GM21526 (cell line): ENCODE measurements at regions not wholly inside any gene's neighbourhood (a gene's known extent, or its start where the extent isn't known, plus 50 kb on each side); places are given as distances from the start of the nearest gene placed in this dataset.
A peak's percentile ranks its signal among the peaks of the same experiment; 100 is the strongest.
"Not testable (repeated sequence)": the region's sequence is repeated elsewhere in the genome, so short reads cannot be mapped to it uniquely, and the experiment has no call there.

Experiments used
- ATAC-seq: cut with Tn5 transposase; IDR thresholded peaks from one replicate; pipeline ENCODE4 v1.9.1; 2021; ENCODE audit warnings: moderate library complexity; ENCODE audit not compliant: unreplicated experiment, low FRiP score

DNA sequence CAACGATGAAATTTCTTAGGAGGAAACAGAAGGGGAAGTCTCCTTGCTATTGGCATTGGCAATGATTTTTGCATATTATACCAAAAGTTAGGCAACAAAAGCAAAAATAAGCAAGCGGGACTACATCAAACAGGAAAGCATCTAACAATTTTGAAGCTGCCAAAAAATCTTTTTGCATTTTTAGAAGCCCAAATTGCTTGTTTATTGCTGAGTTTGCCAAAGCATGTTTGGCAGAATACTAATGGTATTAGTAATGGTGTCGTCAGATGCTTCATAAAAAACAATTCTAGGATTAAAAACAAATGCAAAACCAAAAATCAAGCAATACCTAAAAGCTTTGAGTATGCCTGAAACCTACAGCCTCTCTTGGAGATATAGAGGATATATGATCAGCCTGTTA is 80.0 kb downstream of the GALR1 start:
- no peak for ATAC-seq

DNA sequence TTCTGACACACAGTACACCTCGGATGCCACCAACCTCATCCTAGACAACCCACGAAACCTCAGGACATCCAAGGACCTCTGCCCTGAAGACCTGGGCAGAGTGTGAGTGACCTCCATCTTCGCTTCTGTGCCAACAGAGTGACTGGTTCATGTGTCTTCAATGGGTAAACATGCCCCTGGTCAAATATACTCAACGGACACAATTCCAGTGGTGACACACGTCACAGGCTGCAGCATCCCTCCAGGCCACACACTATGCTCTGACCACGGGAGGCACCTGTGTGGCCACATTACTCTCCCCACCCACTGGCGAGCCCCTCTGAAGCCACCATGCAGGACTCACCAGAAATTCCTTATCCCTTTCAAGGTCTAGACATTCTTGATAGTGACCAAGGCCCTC is 85.2 kb downstream of the GALR1 start:
- no peak for ATAC-seq

DNA sequence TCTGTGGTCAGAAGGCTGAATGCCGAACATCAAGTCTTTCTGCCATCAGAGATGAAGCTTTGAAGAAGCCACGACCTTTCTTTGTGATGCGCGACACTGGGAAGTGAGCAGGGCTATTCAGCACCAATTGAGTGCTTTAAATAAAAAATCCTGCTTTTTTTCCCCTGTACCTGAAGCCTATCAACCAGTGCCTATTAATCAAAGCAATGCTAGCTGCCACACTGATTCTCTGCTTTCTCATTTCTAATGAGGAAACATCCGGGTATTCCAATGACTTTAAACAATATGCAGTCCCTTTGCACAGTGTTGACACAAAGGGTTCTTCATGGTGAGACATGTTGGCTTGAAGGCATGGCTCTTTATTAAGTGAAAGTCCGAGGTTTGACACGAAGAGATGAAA is 88.0 kb downstream of the GALR1 start:
- no peak for ATAC-seq

DNA sequence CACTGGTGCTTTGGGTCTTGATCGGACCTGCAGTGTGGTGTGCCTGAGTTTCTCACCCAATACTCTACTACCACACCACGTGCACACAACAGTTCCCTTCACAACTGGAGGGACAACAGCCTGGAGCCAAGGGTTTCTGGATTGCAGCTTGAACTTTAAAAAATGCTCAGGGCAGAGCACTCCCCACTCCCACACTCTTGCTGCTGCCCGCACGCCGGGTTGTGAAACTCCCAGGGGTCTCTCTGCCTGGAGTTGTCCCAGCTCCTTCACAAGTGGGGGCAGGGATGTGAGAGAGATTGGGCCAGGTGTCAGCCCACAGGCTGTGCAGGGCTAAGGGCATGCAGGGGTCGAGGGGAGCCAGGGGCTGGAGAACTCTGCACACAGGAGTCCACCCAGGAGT is 89.4 kb downstream of the GALR1 start:
- no peak for ATAC-seq

DNA sequence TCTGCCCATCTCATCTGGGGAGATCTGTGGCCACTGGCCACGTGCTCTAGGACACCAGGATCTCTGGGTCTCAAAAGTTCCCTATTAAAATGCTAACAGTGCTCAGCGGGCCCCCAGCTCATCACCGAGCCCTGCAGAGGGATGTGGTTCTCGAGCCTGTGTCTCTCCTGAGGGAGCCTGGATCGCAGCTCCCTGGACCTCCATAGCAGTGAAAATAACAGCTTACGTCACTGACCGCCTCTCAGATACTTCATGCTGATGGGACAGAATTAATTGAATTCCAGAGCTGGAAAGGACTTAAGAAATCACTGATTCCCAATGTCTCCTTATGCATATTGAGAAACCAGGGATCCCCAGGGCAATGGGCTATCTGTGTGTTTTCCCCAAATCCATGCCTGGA is 90.0 kb downstream of the GALR1 start:
- ATAC-seq, result no peak

DNA sequence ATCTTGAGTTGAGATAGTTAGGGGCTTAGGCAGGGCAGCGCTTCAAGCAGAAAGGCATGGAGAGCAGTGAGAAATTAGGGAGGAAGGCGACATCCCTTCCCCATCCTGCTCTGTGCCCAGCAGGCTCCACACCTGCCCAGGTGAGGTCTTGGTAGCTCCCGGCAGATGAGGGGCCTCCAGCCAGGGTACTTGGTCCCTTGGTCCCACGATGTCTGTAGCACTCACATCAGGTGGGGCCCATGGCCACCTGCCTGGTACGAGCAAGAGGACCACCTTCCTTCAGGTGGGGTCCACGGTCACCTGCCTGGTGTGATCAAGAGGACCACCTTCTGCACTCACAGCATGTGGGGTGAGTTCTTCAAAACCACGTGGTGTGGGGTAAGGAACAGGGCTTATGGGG is 91.2 kb downstream of the GALR1 start:
- ATAC-seq, result no peak

DNA sequence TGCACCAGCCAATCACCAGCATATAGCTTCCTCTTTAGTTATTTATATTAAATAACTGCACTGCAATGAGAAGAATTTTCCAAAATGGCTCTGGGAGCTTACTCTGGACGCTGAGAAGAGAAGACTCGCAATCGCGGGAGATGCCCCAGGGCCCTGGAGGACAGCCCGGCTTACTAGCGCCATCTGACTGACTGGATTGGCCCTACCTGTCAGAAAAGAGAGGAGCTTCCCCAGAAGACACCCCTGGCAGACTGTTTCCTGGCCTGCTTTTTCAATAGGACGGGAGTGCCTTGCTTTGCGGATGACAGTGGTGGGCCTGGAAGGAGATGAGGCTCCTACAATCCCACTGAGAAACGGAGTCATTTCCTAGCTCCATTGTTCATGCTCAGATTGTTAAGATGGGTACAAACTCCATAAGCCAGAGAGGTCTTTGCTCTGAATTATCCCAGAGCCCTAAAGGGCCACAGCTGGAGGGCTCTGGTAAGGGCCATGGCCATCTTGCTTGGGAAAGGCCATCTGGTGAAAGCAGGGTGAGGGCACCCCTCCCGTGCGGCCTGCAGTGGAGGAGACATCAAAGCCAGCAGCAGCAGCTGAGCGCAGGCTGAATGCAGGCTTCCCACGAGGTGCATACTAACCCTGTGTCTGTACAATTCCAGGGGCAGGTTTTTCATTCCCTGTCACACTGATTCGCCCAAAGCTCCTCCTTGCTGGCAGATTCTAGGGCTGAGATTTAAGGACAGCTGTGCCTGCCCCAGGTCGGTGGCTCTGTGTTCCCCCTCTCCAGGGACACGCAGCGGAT is 92.1 kb downstream of the GALR1 start:
- ATAC-seq, result no peak

DNA sequence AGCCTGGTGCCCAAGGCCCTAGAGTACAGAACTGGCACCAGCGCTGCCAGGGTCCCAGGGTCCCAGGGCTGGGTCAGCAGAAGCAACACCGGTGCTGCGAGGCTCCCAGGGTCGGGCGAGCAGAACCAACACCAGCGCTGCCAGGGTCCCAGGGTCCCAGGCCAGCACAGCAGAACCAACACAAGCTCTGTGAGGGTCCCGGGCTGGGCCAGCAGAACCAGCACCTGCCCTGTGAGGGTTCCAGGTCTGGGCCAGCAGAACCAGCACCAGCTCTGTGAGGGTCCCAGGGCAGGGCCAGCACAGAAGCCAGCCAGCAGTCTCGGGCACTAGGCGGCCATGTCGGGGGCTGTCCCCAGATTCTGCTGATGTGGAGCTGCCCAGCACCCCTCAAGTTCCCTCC is 93.1 kb downstream of the GALR1 start:
- no peak for ATAC-seq

DNA sequence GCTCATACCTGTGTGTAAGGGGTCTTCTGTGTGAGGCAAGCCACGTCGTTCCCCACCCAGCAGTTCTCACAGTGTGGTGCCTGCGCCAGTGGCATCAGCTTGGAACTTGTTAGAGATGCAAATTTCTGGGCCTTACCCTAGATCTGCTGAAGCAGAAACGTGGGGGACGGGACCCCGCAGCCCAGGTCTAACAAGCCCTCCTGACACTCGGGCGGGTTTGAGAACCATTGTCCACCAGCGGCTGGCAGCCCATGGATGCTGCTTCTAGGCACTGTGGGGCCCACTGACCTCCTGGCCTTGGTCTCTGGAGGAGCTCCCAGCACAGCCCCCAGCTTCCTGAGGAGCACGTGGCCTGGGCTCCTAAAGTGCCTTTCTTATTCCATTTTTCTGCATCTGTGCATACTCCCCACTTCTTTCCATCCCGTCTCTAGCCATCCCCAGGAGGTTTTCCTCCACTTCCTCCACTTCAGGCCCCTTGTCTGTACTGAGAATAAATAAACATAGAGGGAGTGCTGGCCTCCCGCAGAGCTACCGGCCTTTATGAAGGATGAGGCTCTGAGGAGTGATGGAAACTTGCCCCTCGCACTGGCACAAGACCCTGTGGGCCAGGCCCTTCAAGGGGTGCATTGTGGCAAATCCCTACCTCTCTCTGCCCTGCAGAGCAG is 94.3 kb downstream of the GALR1 start:
- no peak for ATAC-seq

DNA sequence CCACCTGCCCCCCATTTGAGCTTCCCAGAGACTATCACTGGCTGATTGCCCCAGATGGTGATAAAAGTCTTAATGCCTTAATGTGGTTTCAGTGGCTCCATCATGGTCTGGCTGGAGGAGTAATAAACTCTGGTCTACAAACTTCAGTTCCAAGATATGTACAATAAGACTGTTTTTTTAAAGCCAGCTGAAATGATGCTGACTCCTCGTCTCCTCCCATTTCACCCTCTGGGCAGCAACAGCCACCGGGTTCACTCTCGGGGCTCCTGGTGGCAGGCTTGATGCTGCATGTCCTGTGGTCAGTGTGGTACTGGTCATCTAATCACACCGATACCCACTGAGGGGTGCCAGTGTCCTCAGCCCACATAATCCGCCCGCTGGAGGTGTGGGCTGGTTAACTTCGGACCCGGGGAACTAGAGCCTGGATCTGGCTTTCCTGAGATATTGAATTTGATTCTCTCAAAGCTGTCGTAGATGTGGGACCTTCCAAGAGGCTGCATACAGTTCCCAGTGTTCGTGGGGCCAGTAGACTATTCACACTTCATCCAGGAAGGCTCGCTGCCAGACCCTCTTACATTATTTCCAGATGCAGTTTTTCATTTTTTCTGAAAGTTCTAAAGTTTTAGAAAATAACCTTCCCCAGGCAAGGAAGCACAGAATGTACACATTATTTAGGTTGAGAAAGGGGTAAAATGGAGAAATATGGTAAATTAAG is 95.3 kb downstream of the GALR1 start:
- no peak for ATAC-seq

DNA sequence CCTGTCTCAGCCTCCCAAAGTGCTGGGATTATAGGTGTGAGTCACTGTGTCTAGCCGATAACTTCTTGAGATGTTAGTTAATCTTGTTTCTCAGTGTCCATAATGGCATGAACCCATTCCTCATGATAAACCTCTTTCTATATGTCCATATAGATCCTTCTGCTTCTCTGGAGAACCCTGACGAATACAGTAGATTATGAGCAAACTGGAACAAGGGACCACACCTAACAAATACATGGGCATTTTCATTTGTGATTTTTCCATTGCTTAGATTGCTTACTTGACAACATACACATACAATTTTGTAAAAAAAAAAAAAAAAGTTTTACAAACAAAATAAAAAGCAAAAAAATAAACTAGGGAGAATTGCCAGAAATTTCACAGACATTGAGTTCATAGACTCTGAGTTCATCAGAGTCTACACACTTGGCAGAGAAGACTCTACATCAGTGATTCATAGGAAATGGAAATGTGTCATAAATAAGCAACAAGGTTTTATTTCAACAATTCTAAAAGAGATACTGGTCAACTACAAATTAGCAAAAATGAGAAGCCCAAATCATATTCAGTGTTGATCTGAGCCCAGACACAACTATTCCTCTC is 96.7 kb downstream of the GALR1 start:
- ATAC-seq, result no peak

DNA sequence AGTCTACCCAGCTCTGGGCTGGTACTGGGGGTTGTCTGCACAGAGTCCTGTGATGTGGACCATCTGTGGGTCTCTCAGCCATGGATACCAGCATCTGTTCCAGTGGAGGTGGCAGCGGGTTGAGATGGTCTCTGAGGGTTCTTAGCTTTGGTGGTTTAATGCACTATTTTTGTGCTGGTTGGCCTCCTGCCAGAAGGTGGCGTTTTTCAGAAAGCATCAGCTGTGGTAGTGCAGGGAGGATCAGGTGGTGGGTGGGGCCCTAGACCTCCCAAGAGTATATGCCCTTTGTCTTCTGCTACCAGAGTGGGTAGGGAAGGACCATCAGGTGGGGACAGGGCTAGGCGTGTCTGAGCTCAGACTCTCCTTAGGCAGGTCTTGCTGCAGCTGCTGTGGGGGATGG is 103.7 kb downstream of the GALR1 start:
- not testable (repeated sequence) for ATAC-seq

DNA sequence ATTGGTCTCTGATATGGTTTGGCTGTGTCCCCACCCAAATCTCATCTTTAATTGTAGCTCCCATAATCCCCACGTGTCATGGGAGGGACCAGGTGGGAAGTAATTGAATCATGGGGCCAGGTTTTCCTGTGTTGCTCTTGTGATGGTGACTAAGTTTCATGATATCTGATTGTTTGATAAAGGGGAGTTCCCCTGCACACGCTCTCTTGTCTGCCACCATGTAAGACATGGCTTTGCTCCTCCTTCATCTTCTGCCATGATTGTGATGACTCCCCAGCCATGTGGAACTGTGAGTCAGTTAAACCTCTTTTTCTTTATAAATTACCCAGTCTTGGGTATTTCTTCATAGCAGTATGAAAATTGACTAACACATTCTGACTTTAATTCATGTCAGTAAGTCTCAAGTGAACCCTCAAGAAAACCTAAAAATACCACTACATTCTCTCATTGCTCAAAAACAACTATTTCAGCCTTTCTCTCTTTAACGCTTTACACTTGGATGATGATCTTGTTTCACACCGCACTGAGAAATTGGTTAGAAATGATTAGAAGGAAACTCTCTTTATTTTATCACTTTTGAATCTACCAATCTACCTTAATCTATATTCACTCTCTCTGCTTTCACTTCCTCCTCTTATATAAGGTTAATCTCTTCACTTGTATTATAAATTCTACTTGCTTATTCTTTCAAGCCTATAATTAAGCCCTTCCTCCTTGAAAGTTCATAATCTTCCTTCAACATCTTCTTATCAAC is 110.1 kb downstream of the GALR1 start:
- ATAC-seq, result peak; percentile 22

DNA sequence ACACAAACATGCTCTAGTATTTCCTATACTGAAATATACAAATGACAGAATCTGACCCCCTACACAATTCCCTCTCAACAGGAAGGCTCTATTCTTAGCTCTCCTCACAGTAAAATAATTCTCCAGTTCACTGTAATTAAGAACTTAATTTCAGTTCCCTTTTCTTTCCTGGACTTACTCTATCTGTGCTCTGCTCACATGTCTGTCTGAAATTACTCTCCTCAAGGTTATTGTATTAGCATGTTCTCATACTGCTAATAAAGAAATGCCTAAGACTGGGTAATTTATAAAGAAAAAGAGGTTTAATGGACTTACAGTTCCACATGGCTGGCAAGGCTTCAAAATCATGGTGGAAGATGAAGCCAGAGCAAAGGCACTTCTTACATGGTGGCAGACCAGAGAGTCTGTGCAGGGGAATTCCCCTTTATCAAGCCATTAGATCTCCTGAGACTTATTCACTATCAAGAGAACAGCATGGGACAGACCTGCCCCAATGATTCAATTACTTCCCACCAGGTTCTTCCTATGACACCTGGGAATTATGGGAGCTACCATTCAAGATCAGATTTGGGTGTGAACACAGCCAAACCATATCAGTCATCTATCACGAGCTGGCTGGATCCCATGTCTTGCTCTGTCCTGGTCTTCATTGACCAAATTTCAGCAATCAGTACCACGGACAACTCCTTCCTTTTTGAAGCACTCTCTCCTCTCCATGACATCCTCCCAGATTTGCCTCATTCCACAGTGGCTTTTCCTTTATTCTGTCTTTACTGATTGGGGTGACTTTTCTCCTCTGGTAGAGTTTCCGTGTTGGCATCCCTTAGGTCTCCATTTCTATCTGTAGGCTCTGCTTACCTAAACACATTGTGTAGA is 110.9 kb downstream of the GALR1 start:
- peak; percentile 55 for ATAC-seq

DNA sequence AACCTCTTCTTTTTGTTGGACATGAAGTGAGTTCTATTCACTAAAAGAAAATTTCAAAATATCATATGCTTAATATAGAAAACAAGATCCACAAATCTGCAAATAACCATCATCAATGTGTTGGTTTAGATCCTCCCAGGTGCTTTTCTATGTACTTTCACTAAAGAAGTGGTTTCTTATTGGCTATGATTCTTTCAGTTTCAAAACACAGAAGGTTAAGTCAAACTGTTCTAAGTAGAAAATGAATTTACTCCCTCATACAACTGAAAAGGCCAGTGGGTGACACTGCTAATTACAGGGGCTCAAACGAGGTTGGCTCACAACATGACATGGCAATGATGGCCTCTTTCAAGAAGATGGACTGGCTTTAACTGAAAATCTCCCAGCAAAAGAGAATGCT is 111.7 kb downstream of the GALR1 start:
- no peak for ATAC-seq

DNA sequence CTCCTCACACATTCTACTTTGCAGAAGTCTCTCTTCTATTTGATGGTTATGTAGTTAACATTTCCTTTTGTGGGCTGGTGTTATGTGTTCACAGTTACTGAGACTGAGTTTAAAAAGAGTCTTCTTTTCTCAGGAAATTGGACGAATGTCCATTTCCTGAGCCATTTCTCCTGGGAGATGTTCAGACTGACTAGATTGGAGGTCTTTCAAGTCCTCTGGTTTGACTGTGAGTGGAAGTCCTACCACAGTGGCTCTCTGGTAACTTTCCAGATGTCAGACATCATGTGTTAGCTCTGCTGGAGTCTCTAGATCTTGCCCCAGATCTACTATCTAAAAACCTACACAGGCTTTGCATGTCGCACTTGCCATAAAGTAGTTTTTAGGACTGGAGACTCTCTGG is 116.0 kb downstream of the GALR1 start:
- no peak for ATAC-seq

DNA sequence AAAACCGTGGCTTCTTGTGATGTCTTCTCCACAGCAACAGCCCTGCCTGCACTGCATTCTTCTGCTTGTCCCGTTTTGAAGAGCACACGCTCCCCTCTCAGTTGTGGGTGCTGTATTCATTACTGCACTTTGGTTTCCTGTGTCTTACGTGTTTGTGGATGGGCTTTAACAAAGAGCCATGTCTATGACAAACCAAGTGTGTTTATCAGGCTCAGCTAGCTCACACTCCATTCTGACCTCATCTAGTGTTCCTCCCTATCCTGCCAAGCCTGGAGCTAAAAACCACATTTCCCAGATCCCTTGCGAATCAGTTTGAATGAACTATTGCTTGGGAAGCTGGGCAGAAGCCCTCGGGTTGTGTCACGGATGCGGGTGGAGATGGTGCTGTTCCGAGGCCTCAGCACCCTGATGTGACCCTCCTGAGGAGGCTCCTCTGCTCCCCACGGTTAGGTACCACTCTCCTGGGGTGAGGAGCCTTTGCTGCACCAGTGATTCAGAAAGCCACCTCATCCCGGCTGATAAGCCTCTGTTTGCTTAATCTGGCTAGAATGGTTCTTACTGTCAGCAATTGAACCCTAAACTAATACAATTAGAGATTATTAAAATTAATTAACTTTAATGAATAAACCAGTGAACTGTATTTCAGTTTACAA is 116.5 kb downstream of the GALR1 start:
- ATAC-seq, result no peak

DNA sequence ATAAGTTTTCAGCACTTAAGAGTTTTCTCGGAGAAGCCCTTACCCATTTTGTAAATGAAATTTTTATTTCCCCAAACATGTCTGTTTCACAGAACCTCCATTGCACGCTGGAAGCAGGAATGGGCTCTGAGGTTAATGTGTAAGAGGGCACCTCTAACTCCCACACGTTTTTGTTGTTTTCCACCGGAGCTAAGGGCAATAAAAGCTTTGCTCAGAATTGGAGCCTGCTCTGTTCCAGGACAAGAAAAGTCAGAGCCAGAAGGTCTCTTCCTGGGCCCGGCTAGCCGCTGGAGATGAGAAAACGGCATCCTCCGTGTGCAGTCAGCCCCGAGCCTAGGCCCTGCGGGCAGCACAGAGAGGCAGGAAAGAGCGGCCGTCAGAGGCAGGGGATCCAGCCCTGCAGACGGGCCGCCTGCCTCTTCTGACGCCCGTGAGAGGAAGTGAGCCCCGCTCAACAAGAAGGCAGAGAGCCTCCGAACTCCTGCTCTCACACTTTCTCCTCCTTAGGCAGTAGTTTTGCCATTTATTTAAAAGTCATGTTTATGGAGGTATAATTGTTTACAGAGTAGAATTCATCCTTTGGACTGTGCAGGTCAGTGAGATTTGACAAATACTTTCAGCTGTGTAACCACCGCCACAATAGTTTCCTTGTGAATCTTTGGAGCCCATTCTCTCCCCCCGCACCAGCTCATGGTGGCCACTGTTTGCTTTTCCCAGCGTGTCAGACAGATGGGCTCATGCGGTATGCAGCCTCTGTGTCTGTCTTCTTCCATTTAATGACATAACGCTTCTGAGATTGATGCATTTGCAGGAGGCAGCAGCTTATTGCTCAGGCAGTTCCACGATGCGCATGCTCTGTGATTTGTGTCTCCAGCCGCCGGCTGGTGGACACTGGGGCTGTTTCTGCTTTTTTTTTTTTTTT is 117.3 kb downstream of the GALR1 start:
- no peak for ATAC-seq
